GM23338 (cell line): ENCODE measurements at regions not wholly inside any gene's neighbourhood (a gene's known extent, or its start where the extent isn't known, plus 50 kb on each side); places are given as distances from the start of the nearest gene placed in this dataset.

Experiments used
- ATAC-seq: fragments of 200-7000 bp; cut with Tn5 transposase; 3 replicates; pipeline ENCODE4 v1.9.1; 2020
- DNase-seq: peaks from one replicate; pipeline ENCODE4 v3.0.0-alpha.2; 2015; ENCODE audit warnings: low spot score
- H2AFZ ChIP-seq: fragments of 200-600 bp; sonication (generic); 2 replicates; pipeline ENCODE4 v1.8.0; 2016; ENCODE audit warnings: antibody characterized with exemption, mild to moderate bottlenecking, moderate library complexity
- H3F3A ChIP-seq: fragments of 200-600 bp; sonication (generic); replicated peaks from 2 replicates; pipeline ENCODE4 v1.8.0; 2017; ENCODE audit warnings: antibody characterized with exemption, mixed run types, low read depth
- H3K27ac ChIP-seq: fragments of 200-600 bp; sonication (generic); 2 replicates; pipeline ENCODE4 v1.6.1; 2016; ENCODE audit warnings: low read depth
- H3K27me3 ChIP-seq: fragments of 200-600 bp; sonication (generic); 2 replicates; pipeline ENCODE4 v1.8.0; 2016; ENCODE audit warnings: mild to moderate bottlenecking, mixed run types, moderate library complexity; ENCODE audit not compliant: insufficient read depth
- H3K36me3 ChIP-seq: fragments of 200-600 bp; sonication (generic); 2 replicates; pipeline ENCODE4 v1.8.0; 2016; ENCODE audit warnings: mild to moderate bottlenecking; ENCODE audit not compliant: insufficient read depth
- H3K4me1 ChIP-seq: fragments of 200-600 bp; sonication (generic); 2 replicates; pipeline ENCODE4 v1.8.0; 2016; ENCODE audit warnings: mild to moderate bottlenecking, moderate library complexity; ENCODE audit not compliant: insufficient read depth
- H3K4me2 ChIP-seq: fragments of 200-600 bp; sonication (generic); 2 replicates; pipeline ENCODE4 v1.7.1; 2017; ENCODE audit warnings: mixed run types
- H3K4me3 ChIP-seq: fragments of 200-600 bp; sonication (generic); 2 replicates; pipeline ENCODE4 v1.6.1; 2016; ENCODE audit warnings: mixed run types
- H3K79me2 ChIP-seq: fragments of 200-600 bp; sonication (generic); replicated peaks from 2 replicates; pipeline ENCODE4 v1.8.0; 2017; ENCODE audit warnings: mild to moderate bottlenecking; ENCODE audit not compliant: insufficient read depth
- H3K9me2 ChIP-seq: fragments of 200-600 bp; sonication (generic); 2 replicates; pipeline ENCODE4 v1.8.0; 2017; ENCODE audit not compliant: insufficient read depth
- H4K20me1 ChIP-seq: fragments of 200-600 bp; sonication (generic); replicated peaks from 2 replicates; pipeline ENCODE4 v1.8.0; 2017; ENCODE audit warnings: mild to moderate bottlenecking; ENCODE audit not compliant: insufficient read depth
- H3K27ac Mint-ChIP-seq: 2 replicates; pipeline ENCODE4 v1.8.0; 2020; ENCODE audit warnings: inconsistent platforms, mild to moderate bottlenecking, moderate library complexity, mixed read lengths
- H3K27me3 Mint-ChIP-seq: 3 replicates; pipeline ENCODE4 v1.8.0; 2022; ENCODE audit warnings: low read depth, mild to moderate bottlenecking, moderate library complexity, mixed read lengths, inconsistent platforms; ENCODE audit not compliant: insufficient read depth, poor library complexity
- H3K36me3 Mint-ChIP-seq: 3 replicates; pipeline ENCODE4 v1.8.0; 2021; ENCODE audit warnings: low read depth, mild to moderate bottlenecking, inconsistent platforms, moderate library complexity, mixed read lengths
- H3K4me1 Mint-ChIP-seq: 3 replicates; pipeline ENCODE4 v1.8.0; 2020; ENCODE audit warnings: mild to moderate bottlenecking, inconsistent platforms, mixed read lengths
- H3K4me3 Mint-ChIP-seq: 3 replicates; pipeline ENCODE4 v1.8.0; 2021; ENCODE audit warnings: moderate library complexity, mild to moderate bottlenecking, inconsistent platforms, mixed read lengths
- H3K9me3 Mint-ChIP-seq: 3 replicates; pipeline ENCODE4 v1.8.0; 2020; ENCODE audit warnings: moderate library complexity, mild to moderate bottlenecking, inconsistent platforms, mixed read lengths
- CREB1 ChIP-seq: fragments of 250-450 bp; sonication (Bioruptor Pico); IDR thresholded peaks from 2 replicates; pipeline ENCODE4 v1.5.0; 2020; ENCODE audit warnings: low read depth, mild to moderate bottlenecking, moderate library complexity
- CTCF ChIP-seq, 2 experiments: fragments of 200-600 bp in 1 of 2; sonication (generic) in 1 of 2; conservative IDR thresholded peaks; 2 replicates each; pipeline versions ENCODE4 v1.5.1 to v1.6.1; 2016 to 2017; ENCODE audit warnings: antibody characterized with exemption in 2 of 2, low read depth in 2 of 2, mild to moderate bottlenecking in 2 of 2, moderate library complexity in 1 of 2
- ETS1 ChIP-seq: IDR thresholded peaks from 2 replicates; pipeline ENCODE4 v1.6.1; 2016; ENCODE audit warnings: antibody characterized with exemption
- EZH2 ChIP-seq: fragments of 200-600 bp; sonication (generic); IDR thresholded peaks from one replicate; pipeline ENCODE4 v1.8.0; 2017; ENCODE audit warnings: antibody characterized with exemption, mild to moderate bottlenecking, low read depth; ENCODE audit not compliant: unreplicated experiment
- EZH2phosphoT487 ChIP-seq: fragments of 200-600 bp; sonication (generic); IDR thresholded peaks from one replicate; pipeline ENCODE4 v1.8.1; 2018; ENCODE audit warnings: antibody characterized with exemption; ENCODE audit not compliant: unreplicated experiment
- JUNB ChIP-seq: IDR thresholded peaks from one replicate; pipeline ENCODE4 v1.6.1; 2016; ENCODE audit warnings: antibody characterized with exemption; ENCODE audit not compliant: unreplicated experiment
- NANOG ChIP-seq: IDR thresholded peaks from 2 replicates; pipeline ENCODE4 v1.6.1; 2016; ENCODE audit warnings: antibody characterized with exemption, borderline replicate concordance
- POLR2AphosphoS5 ChIP-seq: IDR thresholded peaks from 2 replicates; pipeline ENCODE4 v1.6.1; 2016; ENCODE audit warnings: antibody characterized with exemption, low read depth
- STAT1 ChIP-seq: IDR thresholded peaks from one replicate; pipeline ENCODE4 v1.6.1; 2016; ENCODE audit warnings: antibody characterized with exemption; ENCODE audit not compliant: unreplicated experiment
- ZNF114 ChIP-seq: fragments of 250-450 bp; sonication (Bioruptor Pico); IDR thresholded peaks from 2 replicates; pipeline ENCODE4 v1.5.0; 2020; ENCODE audit warnings: mild to moderate bottlenecking, moderate library complexity
- ZNF331 ChIP-seq: fragments of 250-450 bp; sonication (Bioruptor Pico); IDR thresholded peaks from 2 replicates; pipeline ENCODE4 v1.5.0; 2020; ENCODE audit warnings: low read depth, mild to moderate bottlenecking, moderate library complexity
- ZNF462 ChIP-seq: fragments of 250-450 bp; sonication (Bioruptor Pico); IDR thresholded peaks from 2 replicates; pipeline ENCODE4 v1.5.0; 2020; ENCODE audit warnings: mild to moderate bottlenecking, moderate library complexity
- TF ChIP-seq, protein P1 (sequence below): IDR thresholded peaks from one replicate; pipeline ENCODE4 v1.6.1; 2018; ENCODE audit warnings: antibody characterized with exemption; ENCODE audit not compliant: unreplicated experiment

DNA sequence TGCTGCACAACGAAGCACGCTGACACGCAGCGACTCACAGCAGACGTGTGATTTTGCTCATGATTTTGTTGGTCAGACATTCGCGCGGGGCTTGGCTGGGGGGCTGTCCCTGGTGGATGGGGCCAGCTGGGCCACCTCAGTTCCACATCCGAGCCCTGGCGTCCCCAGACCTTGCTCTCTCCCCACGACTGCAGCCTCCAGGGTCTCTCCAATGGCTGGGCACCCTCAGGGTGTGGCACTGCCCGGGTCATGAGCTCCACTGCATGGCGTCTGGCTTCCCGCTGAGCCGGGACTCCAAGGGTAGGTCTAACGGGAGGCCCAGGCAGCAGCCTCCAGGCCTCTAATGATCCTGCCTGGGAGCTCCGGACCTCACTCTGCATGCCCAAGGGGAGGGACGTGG is 173.0 kb upstream of the AJAP1 start:
- H3K9me2 ChIP-seq: no peaks in the 10 kb centered on the region
- H3K4me1 ChIP-seq: no peaks in the 10 kb centered on the region
- H4K20me1 ChIP-seq: no peaks in the 10 kb centered on the region
- TF ChIP-seq ZNF114 (CRISPR knock-in tag) (no peak), NANOG (no peak), ZNF462 (no peak), JUNB (no peak), STAT1 (no peak), EZH2phosphoT487 (no peak), POLR2AphosphoS5 (no peak), CTCF (conservative IDR thresholded peaks at IDR 0.05; ENCODE audit: low read depth in 2 of 2) (no peak), CREB1 (CRISPR knock-in tag) (no peak), ZNF331 (CRISPR knock-in tag) (no peak), ETS1 (no peak), EZH2 (no peak)
- TF ChIP-seq, protein P1, sequence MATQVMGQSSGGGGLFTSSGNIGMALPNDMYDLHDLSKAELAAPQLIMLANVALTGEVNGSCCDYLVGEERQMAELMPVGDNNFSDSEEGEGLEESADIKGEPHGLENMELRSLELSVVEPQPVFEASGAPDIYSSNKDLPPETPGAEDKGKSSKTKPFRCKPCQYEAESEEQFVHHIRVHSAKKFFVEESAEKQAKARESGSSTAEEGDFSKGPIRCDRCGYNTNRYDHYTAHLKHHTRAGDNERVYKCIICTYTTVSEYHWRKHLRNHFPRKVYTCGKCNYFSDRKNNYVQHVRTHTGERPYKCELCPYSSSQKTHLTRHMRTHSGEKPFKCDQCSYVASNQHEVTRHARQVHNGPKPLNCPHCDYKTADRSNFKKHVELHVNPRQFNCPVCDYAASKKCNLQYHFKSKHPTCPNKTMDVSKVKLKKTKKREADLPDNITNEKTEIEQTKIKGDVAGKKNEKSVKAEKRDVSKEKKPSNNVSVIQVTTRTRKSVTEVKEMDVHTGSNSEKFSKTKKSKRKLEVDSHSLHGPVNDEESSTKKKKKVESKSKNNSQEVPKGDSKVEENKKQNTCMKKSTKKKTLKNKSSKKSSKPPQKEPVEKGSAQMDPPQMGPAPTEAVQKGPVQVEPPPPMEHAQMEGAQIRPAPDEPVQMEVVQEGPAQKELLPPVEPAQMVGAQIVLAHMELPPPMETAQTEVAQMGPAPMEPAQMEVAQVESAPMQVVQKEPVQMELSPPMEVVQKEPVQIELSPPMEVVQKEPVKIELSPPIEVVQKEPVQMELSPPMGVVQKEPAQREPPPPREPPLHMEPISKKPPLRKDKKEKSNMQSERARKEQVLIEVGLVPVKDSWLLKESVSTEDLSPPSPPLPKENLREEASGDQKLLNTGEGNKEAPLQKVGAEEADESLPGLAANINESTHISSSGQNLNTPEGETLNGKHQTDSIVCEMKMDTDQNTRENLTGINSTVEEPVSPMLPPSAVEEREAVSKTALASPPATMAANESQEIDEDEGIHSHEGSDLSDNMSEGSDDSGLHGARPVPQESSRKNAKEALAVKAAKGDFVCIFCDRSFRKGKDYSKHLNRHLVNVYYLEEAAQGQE: no peak
- no peaks in the 10 kb centered on the region for H3K27me3 ChIP-seq
- H3K4me3 ChIP-seq: no peak overlapping the region
- Mint-ChIP-seq H3K4me1 (no peaks in the 10 kb centered on the region), H3K27me3 (peaks cover 9% of the 10 kb centered on the region), H3K36me3 (peaks cover 36% of the 10 kb centered on the region), H3K27ac (no peak overlapping the region), H3K4me3 (no peak overlapping the region), H3K9me3 (peaks cover 96% of the 10 kb centered on the region)
- H2AFZ ChIP-seq: no peak overlapping the region
- no peak overlapping the region for H3K27ac ChIP-seq
- peaks cover 4% of the 10 kb centered on the region; the same call in 1 of the 2 replicates for H3K36me3 ChIP-seq
- H3K4me2 ChIP-seq: no peak overlapping the region
- DNase-seq (no peak), ATAC-seq (no peak)
- no peaks in the 10 kb centered on the region for H3F3A ChIP-seq
- H3K79me2 ChIP-seq: no peaks in the 10 kb centered on the region
